T-cell (primary cell): ENCODE measurements at regions not wholly inside any gene's neighbourhood (a gene's known extent, or its start where the extent isn't known, plus 50 kb on each side); places are given as distances from the start of the nearest gene placed in this dataset.

Source experiments
- ATAC-seq, 4 experiments: fragments of 200-7000 bp in 3 of 4; fragments of 150-1000 bp in 1 of 4; cut with Tn5 transposase; replicated peaks in 1 of 4; 1 replicate in 3 of 4; 2 replicates in 1 of 4; pipeline ENCODE4 v1.10.0; 2021; ENCODE audit warnings: moderate library complexity in 3 of 4, mild to moderate bottlenecking in 2 of 4, moderate number of reproducible peaks in 1 of 4
- CTCF ChIA-PET, 2 donors: fragments of 300-600 bp; sonication (Branson Sonifier 250); formaldehyde crosslinking; loops; one replicate each; lab custom pipeline; 2022; ENCODE audit warnings: antibody characterized with exemption in 2 of 2; lab: Charles Lee
- POLR2A ChIA-PET, 2 donors: fragments of 300-600 bp; sonication (Branson Sonifier 250); formaldehyde crosslinking; loops; one replicate each; lab custom pipeline; 2022; ENCODE audit warnings: antibody characterized with exemption in 2 of 2; lab: Charles Lee
- DNase-seq, 35 experiments: peaks; one replicate each; pipeline versions ENCODE4 v3.0.0 to v3.0.0-alpha.2; 2013 to 2023
- H3K27ac ChIP-seq: one replicate; pipeline ENCODE4 v1.5.1; 2013; ENCODE audit warnings: low read length
- H3K27me3 ChIP-seq, 2 experiments: replicated peaks in 1 of 2; 1 replicate in 1 of 2; 2 replicates in 1 of 2; pipeline versions ENCODE4 v1.6.1 to v1.7.0; 2013; ENCODE audit warnings: low read length in 1 of 2, mixed read lengths in 1 of 2; ENCODE audit not compliant: control insufficient read depth in 2 of 2, insufficient read depth in 2 of 2; ENCODE audit errors: extremely low read depth in 1 of 2
- H3K36me3 ChIP-seq, 2 donors: 1 replicate in 1 of 2; 2 replicates in 1 of 2; pipeline versions ENCODE4 v1.6.1 to v1.7.0; 2013; ENCODE audit warnings: low read length in 1 of 2; ENCODE audit not compliant: control insufficient read depth in 2 of 2, insufficient read depth in 1 of 2; ENCODE audit errors: extremely low read depth in 1 of 2
- H3K4me1 ChIP-seq, 2 experiments: 1 replicate in 1 of 2; 2 replicates in 1 of 2; pipeline versions ENCODE4 v1.6.1 to v1.7.0; 2013; ENCODE audit warnings: low read length in 2 of 2, mixed read lengths in 1 of 2; ENCODE audit not compliant: insufficient read depth in 2 of 2, control insufficient read depth in 1 of 2; ENCODE audit errors: extremely low read depth in 1 of 2
- H3K4me3 ChIP-seq, 2 donors: 1 replicate in 1 of 2; 2 replicates in 1 of 2; pipeline versions ENCODE4 v1.5.1 to v1.7.0; 2013; ENCODE audit warnings: mild to moderate bottlenecking in 2 of 2, low read length in 1 of 2, moderate library complexity in 1 of 2; ENCODE audit not compliant: control insufficient read depth in 1 of 2; ENCODE audit errors: extremely low read depth in 1 of 2
- H3K9me3 ChIP-seq: 2 replicates; pipeline ENCODE4 v1.7.0; 2013
- H3K27ac Mint-ChIP-seq, 2 donors: one replicate each; pipeline ENCODE4 v1.8.0; 2020 to 2021; ENCODE audit warnings: mild to moderate bottlenecking in 2 of 2, mixed read lengths in 2 of 2
- H3K27me3 Mint-ChIP-seq, 2 donors: one replicate each; pipeline ENCODE4 v1.8.0; 2021 to 2022; ENCODE audit warnings: mixed read lengths in 2 of 2
- H3K36me3 Mint-ChIP-seq: one replicate; pipeline ENCODE4 v1.8.0; 2021; ENCODE audit warnings: mixed read lengths
- H3K4me1 Mint-ChIP-seq, 3 donors: one replicate each; pipeline ENCODE4 v1.8.0; 2020 to 2022; ENCODE audit warnings: mixed read lengths in 3 of 3, mild to moderate bottlenecking in 1 of 3
- H3K4me3 Mint-ChIP-seq, 3 donors: one replicate each; pipeline ENCODE4 v1.8.0; 2020 to 2022; ENCODE audit warnings: mild to moderate bottlenecking in 3 of 3, mixed read lengths in 3 of 3, moderate library complexity in 3 of 3
- H3K9me3 Mint-ChIP-seq, 3 donors: one replicate each; pipeline ENCODE4 v1.8.0; 2020 to 2022; ENCODE audit warnings: mixed read lengths in 3 of 3
- WGBS: methylation state at CpG from one replicate; pipeline ENCODE4 v1.1.5; 2013; ENCODE audit warnings: missing lambda C conversion rate; ENCODE audit not compliant: insufficient coverage; 5-methylcytosine and 5-hydroxymethylcytosine counted together

DNA sequence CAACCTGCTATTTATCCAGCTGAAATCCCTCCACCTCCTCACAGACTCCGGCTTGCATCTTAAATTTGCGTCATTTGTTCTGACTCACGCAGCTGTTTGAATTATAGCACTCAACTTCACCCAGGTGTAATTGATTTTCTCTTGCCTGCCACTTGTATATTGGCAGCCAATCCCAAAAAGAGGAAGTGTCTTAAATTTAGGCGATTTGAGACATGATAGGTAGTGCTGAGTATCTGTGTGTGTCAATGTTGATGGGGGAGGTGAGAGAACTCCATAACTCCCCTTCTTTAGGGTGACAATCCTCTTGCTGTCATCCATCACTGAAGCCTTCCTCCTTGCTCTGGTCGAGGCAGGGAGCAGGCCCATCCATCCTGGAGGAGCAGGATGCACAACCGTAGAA lies 77.2 kb upstream of the TPRG1 start:
- ChIA-PET CTCF (no interaction called here), POLR2A (no interaction called here)
- Histone ChIP-seq H3K36me3 (no peaks in the 10 kb centered on the region), H3K27ac (no peak overlapping the region), H3K27me3 (no peaks in the 10 kb centered on the region), H3K9me3 (no peaks in the 10 kb centered on the region), H3K4me3 (no peak overlapping the region), H3K4me1 (no peaks in the 10 kb centered on the region)
- H3K27ac Mint-ChIP-seq: no peak overlapping the region
- no peaks in the 10 kb centered on the region for H3K9me3 Mint-ChIP-seq
- no peak overlapping the region for H3K4me3 Mint-ChIP-seq
- WGBS: 94% methylated on average over 3 of the region's 6 CpGs
- ATAC-seq: no peak
- H3K36me3 Mint-ChIP-seq: no peaks in the 10 kb centered on the region
- no peaks in the 10 kb centered on the region for H3K4me1 Mint-ChIP-seq
- H3K27me3 Mint-ChIP-seq: peaks cover 3 to 5% of the 10 kb centered on the region in 2 donors
- DNase-seq: no peak

DNA sequence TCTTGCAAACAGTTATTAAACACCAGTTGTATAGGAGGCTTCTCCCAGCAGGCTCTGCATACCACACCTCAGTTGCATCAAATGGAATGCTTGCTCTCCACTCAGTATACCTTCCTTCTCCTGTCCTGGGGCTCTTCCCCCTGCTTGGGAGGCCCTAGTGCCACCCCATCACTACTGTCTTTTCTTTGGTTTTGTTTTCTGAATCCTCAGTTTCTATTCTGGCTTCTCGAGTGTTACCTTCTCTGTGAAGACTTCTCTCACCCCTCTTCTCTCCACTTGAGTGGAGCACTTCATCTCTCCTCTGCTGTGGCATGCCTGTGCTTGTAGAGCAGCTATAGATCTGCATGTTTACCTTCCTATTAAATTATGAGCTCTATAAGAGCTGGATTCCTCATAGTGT lies 75.7 kb upstream of the TPRG1 start:
- no CpG with 5 or more reads among the region's 1 CpG for WGBS
- H3K27ac Mint-ChIP-seq: no peak overlapping the region
- POLR2A ChIA-PET: interaction anchor here in 1 of 2 donors (0.6 kb wide), 1 partner anchor 906 kb away, joined by 7 read pairs; no protein-coding TSS in a partner anchor
- H3K9me3 Mint-ChIP-seq: no peaks in the 10 kb centered on the region
- ATAC-seq (no peak), DNase-seq (no peak)
- H3K27me3 ChIP-seq: no peaks in the 10 kb centered on the region
- H3K36me3 Mint-ChIP-seq: no peaks in the 10 kb centered on the region
- no peaks in the 10 kb centered on the region for H3K36me3 ChIP-seq
- no peaks in the 10 kb centered on the region for H3K4me1 Mint-ChIP-seq
- H3K27ac ChIP-seq: no peak overlapping the region
- no peaks in the 10 kb centered on the region for H3K9me3 ChIP-seq
- no peak overlapping the region for H3K4me3 Mint-ChIP-seq
- H3K27me3 Mint-ChIP-seq: peaks cover 3 to 5% of the 10 kb centered on the region in 2 donors
- CTCF ChIA-PET: no interaction called here
- no peak overlapping the region for H3K4me3 ChIP-seq
- no peaks in the 10 kb centered on the region for H3K4me1 ChIP-seq

DNA sequence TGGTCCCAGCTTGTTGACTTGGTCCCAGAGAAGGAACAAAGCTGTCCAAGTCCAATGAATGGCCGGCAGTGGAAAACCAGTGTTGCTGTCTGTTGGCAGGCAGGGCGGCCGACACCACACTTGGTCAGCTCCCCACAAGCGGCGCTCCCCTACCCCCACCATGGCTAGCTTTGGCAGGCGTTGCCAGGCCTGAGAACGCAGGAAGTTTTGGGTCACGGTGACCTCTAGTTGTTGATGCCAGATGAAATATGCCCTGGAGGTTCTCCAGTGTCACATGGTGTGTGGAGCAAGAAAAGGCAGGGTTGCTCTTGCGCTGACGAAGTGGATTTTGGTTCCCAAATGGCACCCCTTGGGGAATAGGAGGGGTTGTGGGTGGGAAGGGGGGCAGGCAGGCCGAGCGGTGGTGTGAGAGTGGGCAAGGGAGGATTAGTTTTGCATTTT lies 72.7 kb upstream of the TPRG1 start:
- H3K27me3 ChIP-seq: no peaks in the 10 kb centered on the region
- CTCF ChIA-PET: no interaction called here
- 88% methylated on average over 6 of the region's 12 CpGs for WGBS
- H3K4me1 ChIP-seq: no peaks in the 10 kb centered on the region
- H3K4me1 Mint-ChIP-seq: no peaks in the 10 kb centered on the region
- no peaks in the 10 kb centered on the region for H3K9me3 Mint-ChIP-seq
- no peaks in the 10 kb centered on the region for H3K36me3 Mint-ChIP-seq
- no peaks in the 10 kb centered on the region for H3K9me3 ChIP-seq
- POLR2A ChIA-PET: no interaction called here
- DNase-seq (no peak), ATAC-seq (no peak)
- no peak overlapping the region for H3K27ac Mint-ChIP-seq
- H3K4me3 ChIP-seq: no peak overlapping the region
- no peak overlapping the region for H3K27ac ChIP-seq
- no peaks in the 10 kb centered on the region for H3K36me3 ChIP-seq
- no peak overlapping the region for H3K4me3 Mint-ChIP-seq
- H3K27me3 Mint-ChIP-seq: peaks cover 0 to 1% of the 10 kb centered on the region in 2 donors

DNA sequence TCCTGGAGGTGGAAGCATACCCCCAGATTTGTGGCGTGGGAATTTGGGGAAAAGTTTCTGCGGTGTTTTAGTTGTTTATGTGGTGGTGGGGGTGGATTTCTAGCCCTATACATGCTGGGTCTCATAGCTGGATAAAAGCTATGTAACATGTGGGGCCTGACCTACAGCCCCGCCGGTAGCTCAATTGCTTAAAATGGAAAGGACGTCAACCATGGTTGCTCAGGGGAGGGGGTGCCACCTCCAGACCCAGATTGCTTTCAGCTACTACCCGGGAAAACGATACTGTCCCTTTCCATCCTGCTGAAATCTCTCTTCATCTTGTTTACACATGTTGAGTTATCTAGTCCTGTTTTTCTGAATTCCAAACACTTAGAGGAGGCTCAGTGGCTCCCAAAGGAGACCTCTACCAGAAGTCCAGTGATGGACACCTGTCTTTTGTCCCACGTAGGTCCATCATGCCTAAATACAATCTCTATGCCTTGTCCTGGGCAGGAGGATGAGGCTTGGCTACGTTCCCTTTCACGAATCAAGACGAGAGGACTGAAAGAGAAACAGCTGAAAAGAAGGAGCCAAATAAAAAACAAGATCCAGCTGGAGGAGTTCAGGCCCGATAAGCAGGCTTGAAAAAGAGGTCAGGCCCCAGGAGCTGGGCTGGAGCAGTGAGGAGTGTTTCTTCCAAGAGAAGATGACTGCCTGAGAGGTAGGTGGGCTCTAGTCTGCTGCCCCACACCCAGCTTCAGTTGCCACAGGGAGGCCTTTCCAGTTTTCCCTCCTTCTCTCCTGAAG lies 72.1 kb upstream of the TPRG1 start:
- no peaks in the 10 kb centered on the region for H3K27me3 ChIP-seq
- H3K4me1 Mint-ChIP-seq: no peaks in the 10 kb centered on the region
- H3K4me1 ChIP-seq: no peaks in the 10 kb centered on the region
- no peaks in the 10 kb centered on the region for H3K9me3 ChIP-seq
- H3K27ac Mint-ChIP-seq: no peak overlapping the region
- DNase-seq (no peak), ATAC-seq (no peak)
- 94% methylated on average over 10 of the region's 12 CpGs for WGBS
- H3K4me3 Mint-ChIP-seq: no peak overlapping the region
- no peaks in the 10 kb centered on the region for H3K36me3 Mint-ChIP-seq
- ChIA-PET CTCF (no interaction called here), POLR2A (no interaction called here)
- H3K27ac ChIP-seq: no peak overlapping the region
- no peak overlapping the region for H3K4me3 ChIP-seq
- no peaks in the 10 kb centered on the region for H3K36me3 ChIP-seq
- no peaks in the 10 kb centered on the region for H3K9me3 Mint-ChIP-seq
- peaks cover 0 to under 1% of the 10 kb centered on the region in 2 donors for H3K27me3 Mint-ChIP-seq

DNA sequence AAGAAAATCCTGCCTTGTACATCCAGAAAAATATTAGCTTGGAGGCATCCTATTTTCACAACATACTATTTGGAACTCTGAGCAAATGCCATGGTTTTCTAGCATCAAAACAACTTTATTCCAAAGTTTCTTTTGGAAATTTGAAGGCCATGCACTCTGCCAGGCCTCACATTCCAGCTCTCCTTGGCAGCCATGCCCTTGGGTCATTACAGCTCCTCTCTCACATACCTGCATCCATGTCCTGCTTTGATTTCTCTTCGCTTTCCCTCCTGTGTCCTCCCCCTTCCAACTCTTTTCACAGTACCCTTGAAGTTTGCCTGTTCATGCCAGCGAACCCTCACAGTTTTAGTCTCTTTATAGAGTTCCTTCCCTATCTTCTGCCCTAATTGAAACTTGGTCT lies 70.9 kb upstream of the TPRG1 start:
- H3K9me3 Mint-ChIP-seq: no peaks in the 10 kb centered on the region
- no peaks in the 10 kb centered on the region for H3K4me1 Mint-ChIP-seq
- Histone ChIP-seq H3K36me3 (no peaks in the 10 kb centered on the region), H3K9me3 (no peaks in the 10 kb centered on the region), H3K27me3 (no peaks in the 10 kb centered on the region), H3K4me3 (no peak overlapping the region), H3K27ac (no peak overlapping the region), H3K4me1 (no peaks in the 10 kb centered on the region)
- WGBS: 94% methylated on average over 2 of the region's 2 CpGs
- no peaks in the 10 kb centered on the region for H3K36me3 Mint-ChIP-seq
- peaks cover 0 to 2% of the 10 kb centered on the region in 2 donors for H3K27me3 Mint-ChIP-seq
- ChIA-PET CTCF (no interaction called here), POLR2A (no interaction called here)
- ATAC-seq (no peak), DNase-seq (no peak)
- no peak overlapping the region for H3K27ac Mint-ChIP-seq
- H3K4me3 Mint-ChIP-seq: no peak overlapping the region

DNA sequence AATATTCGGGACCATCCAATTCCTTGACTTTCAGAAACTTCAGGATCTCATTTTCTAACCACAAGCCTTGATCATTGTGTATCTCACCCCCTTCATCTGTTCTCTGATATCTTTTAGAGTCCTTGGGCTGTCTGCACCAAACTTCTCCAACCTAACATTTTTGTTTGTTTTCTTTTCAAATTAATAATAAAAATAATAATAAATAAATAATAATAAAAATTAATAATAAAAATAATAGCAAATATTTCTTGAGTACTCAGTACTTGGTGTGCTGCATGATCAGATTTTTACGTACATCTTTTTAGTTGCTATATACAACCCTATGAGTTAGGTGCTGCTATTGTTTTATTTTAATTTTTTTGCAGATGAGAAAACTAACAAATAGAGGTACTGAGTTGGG lies 70.2 kb upstream of the TPRG1 start:
- no peak for ATAC-seq
- CTCF ChIA-PET: no interaction called here
- no peak overlapping the region for H3K27ac Mint-ChIP-seq
- H3K27me3 ChIP-seq: no peaks in the 10 kb centered on the region
- H3K4me3 ChIP-seq: no peak overlapping the region
- H3K4me1 ChIP-seq: no peaks in the 10 kb centered on the region
- no peak overlapping the region for H3K27ac ChIP-seq
- H3K4me1 Mint-ChIP-seq: no peaks in the 10 kb centered on the region
- H3K9me3 Mint-ChIP-seq: no peaks in the 10 kb centered on the region
- H3K36me3 Mint-ChIP-seq: no peaks in the 10 kb centered on the region
- 78% methylated on average over 1 of the region's 2 CpGs for WGBS
- H3K4me3 Mint-ChIP-seq: no peak overlapping the region
- peaks cover 0 to 2% of the 10 kb centered on the region in 2 donors for H3K27me3 Mint-ChIP-seq
- no peak for DNase-seq
- no peaks in the 10 kb centered on the region for H3K36me3 ChIP-seq
- no peaks in the 10 kb centered on the region for H3K9me3 ChIP-seq
- POLR2A ChIA-PET: no interaction called here
